K562 (cell line): ENCODE measurements at regions not wholly inside any gene's neighbourhood (a gene's known extent, or its start where the extent isn't known, plus 50 kb on each side); places are given as distances from the start of the nearest gene placed in this dataset.

Source experiments
- ATAC-seq: fragments of 200-7000 bp; cut with Tn5 transposase; 3 replicates; pipeline ENCODE4 v1.9.1; 2020; ENCODE audit warnings: moderate library complexity
- BruUV-seq: library from RNA; stranded (reverse); fragments of 400-500 nt; replicated peaks from 2 replicates; lab custom pipeline; 2021; lab: Mats Ljungman, UMichigan
- CTCF ChIA-PET: fragments of 300-600 bp; formaldehyde crosslinking; extraction: SDS; loops from one replicate; lab custom pipeline; 2021; ENCODE audit warnings: low intra/inter-chr PET ratio; lab: Yijun Ruan, JAX
- POLR2A ChIA-PET: fragments of 300-600, 350-650 bp; sonication (Branson Sonifier 250); formaldehyde crosslinking; extraction: SDS; loops from one replicate; lab custom pipeline; 2021; ENCODE audit warnings: antibody characterized with exemption, inconsistent platforms; lab: Yijun Ruan, JAX
- DNase-seq, 4 experiments: peaks; one replicate each; pipeline versions ENCODE4 v3.0.0 to v3.0.0-alpha.2; 2011 to 2018; ENCODE audit warnings: low spot score in 3 of 4, mixed read lengths in 3 of 4; ENCODE audit errors: extremely low read depth in 1 of 4
- FAIRE-seq: peaks from 2 replicates; lab custom pipeline; 2011; peaks lifted over from hg19 to GRCh38; lab: Jason Lieb, UNC
- H2AFZ ChIP-seq: 2 replicates; pipeline ENCODE4 v1.6.0; 2011; ENCODE audit warnings: low read depth, low read length, control low read depth, inconsistent platforms
- H3K27ac ChIP-seq: fragments of 200-600 bp; 3 replicates; pipeline ENCODE4 v1.8.0; 2011; ENCODE audit warnings: low read depth, mild to moderate bottlenecking, control low read depth, inconsistent platforms, low read length, moderate library complexity, mixed read lengths; ENCODE audit errors: extremely low read depth
- H3K27me3 ChIP-seq, 2 experiments: fragments of 300-600 bp in 1 of 2; 2 replicates in 1 of 2; 3 replicates in 1 of 2; pipeline versions ENCODE4 v1.6.0 to v1.8.0; 2011; ENCODE audit warnings: inconsistent platforms in 2 of 2, low read length in 2 of 2, mild to moderate bottlenecking in 1 of 2, mixed read lengths in 1 of 2, moderate library complexity in 1 of 2; ENCODE audit not compliant: control insufficient read depth in 2 of 2, insufficient read depth in 2 of 2
- H3K36me3 ChIP-seq: fragments of 300-600 bp; 3 replicates; pipeline ENCODE4 v1.8.0; 2011; ENCODE audit warnings: mild to moderate bottlenecking, low read length, inconsistent platforms; ENCODE audit not compliant: control insufficient read depth, insufficient read depth
- H3K4me1 ChIP-seq, 2 experiments: fragments of 200-600 bp in 1 of 2; replicated peaks in 1 of 2; 2 replicates in 1 of 2; 3 replicates in 1 of 2; pipeline versions ENCODE4 v1.5.1 to v1.8.0; 2011; ENCODE audit warnings: inconsistent platforms in 2 of 2, low read length in 2 of 2, mild to moderate bottlenecking in 1 of 2, mixed read lengths in 1 of 2, moderate library complexity in 1 of 2; ENCODE audit not compliant: control insufficient read depth in 2 of 2, insufficient read depth in 2 of 2
- H3K4me2 ChIP-seq: 2 replicates; pipeline ENCODE4 v1.6.1; 2011; ENCODE audit warnings: low read length, control low read depth, inconsistent platforms, mixed read lengths; ENCODE audit not compliant: insufficient read depth
- H3K4me3 ChIP-seq: fragments of 200-600 bp; sonication (generic), shearing (Covaris generic); 2 replicates; pipeline ENCODE4 v1.5.1; 2016; ENCODE audit warnings: control low read depth, inconsistent platforms
- H3K79me2 ChIP-seq: fragments of 200-600 bp; 3 replicates; pipeline ENCODE4 v1.8.0; 2011; ENCODE audit warnings: low read length, inconsistent platforms; ENCODE audit not compliant: control insufficient read depth, insufficient read depth
- H3K9ac ChIP-seq, 2 experiments: 2 replicates each; pipeline versions ENCODE4 v1.6.0 to v1.6.1; 2011; ENCODE audit warnings: low read depth in 2 of 2, low read length in 2 of 2, control low read depth in 1 of 2, inconsistent platforms in 1 of 2, mild to moderate bottlenecking in 1 of 2, mixed read lengths in 1 of 2; ENCODE audit not compliant: insufficient read depth in 1 of 2
- H3K9me1 ChIP-seq: one replicate; pipeline ENCODE4 v1.6.0; 2011; ENCODE audit warnings: inconsistent platforms, mild to moderate bottlenecking, low read length, moderate library complexity; ENCODE audit not compliant: control insufficient read depth, insufficient read depth
- H3K9me3 ChIP-seq: replicated peaks from 2 replicates; pipeline ENCODE4 v1.5.1; 2011; ENCODE audit warnings: low read depth, low read length, inconsistent platforms; ENCODE audit not compliant: control insufficient read depth, insufficient read depth
- H4K20me1 ChIP-seq: replicated peaks from 2 replicates; pipeline ENCODE4 v1.6.1; 2011; ENCODE audit warnings: low read length, inconsistent platforms, mixed read lengths; ENCODE audit not compliant: control insufficient read depth, insufficient read depth
- ETV1 ChIP-seq: fragments of 450-650 bp; conservative IDR thresholded peaks from 2 replicates; pipeline ENCODE4 v1.6.1; 2016; ENCODE audit warnings: missing genetic modification characterization, control low read depth, low read depth, missing compliant biosample characterization
- GTF2A2 ChIP-seq: IDR thresholded peaks from 2 replicates; pipeline ENCODE4 v1.6.1; 2016; ENCODE audit warnings: mild to moderate bottlenecking, missing genetic modification characterization, missing compliant biosample characterization
- HDAC1 ChIP-seq, 2 experiments: fragments of 450-650 bp; IDR thresholded peaks; 2 replicates each; pipeline ENCODE4 v1.6.1; 2016 to 2017; ENCODE audit warnings: inconsistent platforms in 1 of 2, mild to moderate bottlenecking in 1 of 2, moderate library complexity in 1 of 2
- KAT8 ChIP-seq: fragments of 450-650 bp; IDR thresholded peaks from 2 replicates; pipeline ENCODE4 v1.6.1; 2016; ENCODE audit warnings: low read depth, mild to moderate bottlenecking
- MTA3 ChIP-seq: fragments of 450-650 bp; formaldehyde crosslinking; IDR thresholded peaks from 2 replicates; pipeline ENCODE4 v1.6.1; 2017; ENCODE audit warnings: mild to moderate bottlenecking, borderline replicate concordance
- MYNN ChIP-seq, 2 experiments: sonication (generic); formaldehyde crosslinking in 1 of 2; IDR thresholded peaks; 2 replicates each; pipeline versions ENCODE4 v1.5.0 to v1.6.1; 2016 to 2020; ENCODE audit warnings: antibody characterized with exemption in 1 of 2, missing genetic modification reagents in 1 of 2
- NCOA4 ChIP-seq: fragments of 450-650 bp; IDR thresholded peaks from 2 replicates; pipeline ENCODE4 v1.6.1; 2018; ENCODE audit warnings: mild to moderate bottlenecking; ENCODE audit not compliant: partially characterized antibody
- NR2C2 ChIP-seq, 2 experiments: fragments of 200-800 bp in 1 of 2; sonication (Bioruptor generic) in 1 of 2; sonication (generic) in 1 of 2; formaldehyde crosslinking in 1 of 2; IDR thresholded peaks; 2 replicates each; pipeline versions ENCODE4 v1.6.1 to v1.8.0; 2016 to 2022; ENCODE audit warnings: mild to moderate bottlenecking in 1 of 2, missing compliant biosample characterization in 1 of 2, missing genetic modification characterization in 1 of 2, missing genetic modification reagents in 1 of 2
- PREB ChIP-seq: sonication (generic); formaldehyde crosslinking; IDR thresholded peaks from 2 replicates; pipeline ENCODE4 v1.8.1; 2023; ENCODE audit warnings: mild to moderate bottlenecking, missing genetic modification reagents
- SRSF7 ChIP-seq: fragments of 200-400 bp; formaldehyde crosslinking; optimal IDR thresholded peaks from 2 replicates; pipeline ENCODE3; 2017; ENCODE audit warnings: mild to moderate bottlenecking, low read depth, low read length
- STAT5A ChIP-seq: IDR thresholded peaks from 2 replicates; pipeline ENCODE4 v1.6.1; 2012; ENCODE audit warnings: low read length, inconsistent platforms, borderline replicate concordance
- TRIM28 ChIP-seq: fragments of 450-650 bp; IDR thresholded peaks from 2 replicates; pipeline ENCODE4 v1.6.1; 2017
- ZFP36 ChIP-seq: fragments of 150-350 bp; IDR thresholded peaks from 2 replicates; pipeline ENCODE4 v1.6.1; 2018; ENCODE audit warnings: low read length, low read depth; ENCODE audit not compliant: partially characterized antibody
- ZNF184 ChIP-seq: sonication (generic); formaldehyde crosslinking; IDR thresholded peaks from 2 replicates; pipeline ENCODE4 v1.5.0; 2020; ENCODE audit warnings: missing genetic modification reagents
- ZNF408 ChIP-seq: fragments of 250-450 bp; sonication (Bioruptor Pico); IDR thresholded peaks from 2 replicates; pipeline ENCODE4 v1.4.0; 2020; ENCODE audit warnings: low read depth, mild to moderate bottlenecking, moderate library complexity
- ZNF518B ChIP-seq: fragments of 250-450 bp; sonication (Bioruptor Pico); IDR thresholded peaks from 2 replicates; pipeline ENCODE4 v1.5.0; 2021; ENCODE audit warnings: mild to moderate bottlenecking, moderate library complexity
- WGBS: fragments of 100-300 bp; shearing (Covaris generic); methylation state at CpG from one replicate; pipeline ENCODE4 v1.1.6; 2016; ENCODE audit warnings: low coverage, mixed read lengths; ENCODE audit not compliant: insufficient coverage; ENCODE audit errors: missing lambda C conversion rate; 5-methylcytosine and 5-hydroxymethylcytosine counted together
- in situ Hi-C: fragments of 300-500 bp; cut with MboI; formaldehyde crosslinking; loops from 4 replicates; pipeline ENCODE4 v1.15.0; 2018; ENCODE audit warnings: inconsistent platforms, mixed read lengths
- intact Hi-C: fragments of 100-400 bp; cut with micrococcal nuclease; formaldehyde crosslinking; loops from 2 replicates; pipeline ENCODE4 v1.14.2; 2022

GRCh38 chr9:107749787-107750444 is 260.3 kb upstream of the KLF4 start:
- FAIRE-seq (peak; percentile 56), ATAC-seq (peak; percentile 96), DNase-seq (peak; percentile 29 to 62 (median 38))
- Histone ChIP-seq H3K79me2 (no peaks in the 10 kb centered on the region), H3K9me3 (no peaks in the 10 kb centered on the region), H3K36me3 (no peaks in the 10 kb centered on the region), H3K4me1 (peaks cover 5 to 17% of the 10 kb centered on the region in 2 experiments; a peak in 3 of 5 replicates), H3K9me1 (no peaks in the 10 kb centered on the region), H3K4me2 (no peak overlapping the region; the same call in 1 of the 2 replicates), H3K27ac (no peak overlapping the region; the same call in 2 of the 3 replicates), H2AFZ (peak overlapping the region; percentile 53), H3K27me3 (no peaks in the 10 kb centered on the region), H3K4me3 (no peak overlapping the region), H4K20me1 (no peaks in the 10 kb centered on the region), H3K9ac (peak overlapping the region in 1 of 2 experiments; percentile 46; a peak in 2 of 4 replicates)
- intact Hi-C loops, result loop anchor here (1.0 kb wide), 1 partner anchor 34 kb away; no protein-coding TSS in a partner anchor
- in situ Hi-C loops, result no loop called here
- CTCF ChIA-PET, result no interaction called here
- POLR2A ChIA-PET, result interaction anchor here (0.5 to 0.7 kb wide), 2 partner anchors 367 to 1082 kb away, joined by 3 to 5 read pairs; no protein-coding TSS in a partner anchor
- no TSS peak for BruUV-seq
- WGBS, result 33% methylated on average over 5 of the region's 5 CpGs
- no peak for TF ChIP-seq ZNF184 (CRISPR knock-in tag)
- TF ChIP-seq STAT5A, result no peak
- no peak for TF ChIP-seq TRIM28
- no peak for TF ChIP-seq KAT8
- TF ChIP-seq PREB (CRISPR knock-in tag), result no peak
- no peak for TF ChIP-seq HDAC1 (IDR thresholded peaks at IDR 0.05)
- TF ChIP-seq SRSF7, result no peak
- no peak; the same call in 1 of the 2 replicates for TF ChIP-seq MTA3
- TF ChIP-seq NCOA4, result no peak
- TF ChIP-seq ZNF408 (CRISPR knock-in tag), result no peak
- TF ChIP-seq ETV1 (tag), result peak; percentile 90
- TF ChIP-seq MYNN (IDR thresholded peaks at IDR 0.05), result no peak
- TF ChIP-seq MYNN (CRISPR knock-in tag; IDR thresholded peaks at IDR 0.05), result no peak
- no peak for TF ChIP-seq ZNF518B (CRISPR knock-in tag)
- no peak for TF ChIP-seq ZFP36
- TF ChIP-seq GTF2A2 (tag), result no peak
- no peak for TF ChIP-seq NR2C2 (CRISPR knock-in tag; IDR thresholded peaks at IDR 0.05)
- TF ChIP-seq NR2C2 (tag; IDR thresholded peaks at IDR 0.05), result peak; percentile 54; the same call in 1 of the 2 replicates
